Fibroblast of the aortic adventitia (primary cell): ENCODE measurements at regions not wholly inside any gene's neighbourhood (a gene's known extent, or its start where the extent isn't known, plus 50 kb on each side); places are given as distances from the start of the nearest gene placed in this dataset.

Experiments used
- DNase-seq: peaks from one replicate; pipeline ENCODE4 v3.0.0-alpha.2; 2010; ENCODE audit warnings: low read depth
- H3K4me3 ChIP-seq: 2 replicates; pipeline ENCODE4 v1.5.1; 2011; ENCODE audit warnings: low read depth, mild to moderate bottlenecking, control low read depth, low read length, moderate library complexity
- CTCF ChIP-seq: IDR thresholded peaks from 2 replicates; pipeline ENCODE4 v1.5.1; 2011; ENCODE audit warnings: mild to moderate bottlenecking, low read length, control low read depth, inconsistent platforms; ENCODE audit not compliant: insufficient read depth

GRCh38 chr5:124342986-124343385 is 403.5 kb downstream of the ZNF608 start:
- H3K4me3 ChIP-seq = no peak overlapping the region

GRCh38 chr5:124342584-124342983 is 403.9 kb downstream of the ZNF608 start:
- DNase-seq = no peak
- no peak for TF ChIP-seq CTCF
- no peak overlapping the region for H3K4me3 ChIP-seq

More at GRCh38 chr5:124342986-124343385, 403.5 kb downstream of the ZNF608 start:
- peak; percentile 11 for DNase-seq
- no peak for TF ChIP-seq CTCF

GRCh38 chr5:124342027-124342471 is 404.4 kb downstream of the ZNF608 start:
- TF ChIP-seq CTCF = no peak
- no peak overlapping the region for H3K4me3 ChIP-seq
- peak; percentile 91 for DNase-seq

DNA sequence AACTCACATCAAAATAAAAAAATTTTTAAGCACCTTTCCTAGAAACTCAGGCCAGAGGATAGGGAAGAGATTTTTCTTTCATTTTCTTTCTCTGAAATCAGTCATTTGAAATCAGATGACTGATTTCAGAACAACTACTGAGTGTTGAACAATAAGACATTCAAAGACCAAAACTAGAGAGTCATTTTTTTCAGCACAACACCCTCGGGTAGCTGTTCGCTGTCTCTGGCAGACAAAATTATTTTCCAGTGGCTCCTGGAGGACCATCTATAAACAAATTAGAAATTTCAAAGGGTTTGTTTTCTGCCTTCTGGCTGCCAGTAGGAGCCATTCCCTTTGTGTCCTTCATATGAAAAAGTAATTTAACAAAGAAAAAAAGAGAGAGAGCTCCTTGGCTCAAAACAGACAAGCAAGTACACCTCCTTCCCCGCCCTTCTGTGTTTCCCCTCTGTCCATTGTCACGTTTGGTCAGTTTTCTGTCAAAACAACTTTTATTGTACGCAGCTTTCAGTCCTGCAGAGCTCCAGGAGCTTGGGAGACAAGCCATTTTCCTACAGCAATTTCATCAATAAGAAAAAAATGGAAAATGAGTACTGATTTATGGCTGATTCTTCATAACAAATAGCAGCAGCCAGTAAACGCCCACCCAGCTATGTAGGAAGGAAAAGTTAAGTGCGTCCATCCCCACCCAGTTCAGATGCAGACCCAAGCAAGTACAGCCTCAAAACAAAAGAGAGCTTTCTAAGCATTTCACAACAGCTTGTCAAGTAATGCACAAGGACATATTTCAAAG is 405.2 kb downstream of the ZNF608 start:
- no peak for TF ChIP-seq CTCF
- no peak for DNase-seq
- H3K4me3 ChIP-seq = no peak overlapping the region

- TF ChIP-seq CTCF = no peak
- DNase-seq = peak; percentile 59
- H3K4me3 ChIP-seq = no peak overlapping the region
Measured at GRCh38 chr5:124337996-124338395, 408.4 kb downstream of the ZNF608 start.

- H3K4me3 ChIP-seq = no peak overlapping the region
- no peak for DNase-seq
- TF ChIP-seq CTCF = no peak
Measured at GRCh38 chr5:124333298-124333979, 413.0 kb downstream of the ZNF608 start.
